ENCODE measurements at regions not wholly inside any gene's neighbourhood (a gene's known extent, or its start where the extent isn't known, plus 50 kb on each side); places are given as distances from the start of the nearest gene placed in this dataset.

- intact Hi-C loops (cut with micrococcal nuclease): no loop called here
- ATAC-seq: no peak
- POLR2A ChIA-PET: interaction anchor here (1.0 kb wide), 1 partner anchor 455 kb away, joined by 3 read pairs; no protein-coding TSS in a partner anchor
- TF ChIP-seq UBTF (IDR thresholded peaks at IDR 0.05; ENCODE audit: borderline replicate concordance in 1 of 2, low read depth in 2 of 2, low read length in 2 of 2) (no peak), ZNF444 (CRISPR knock-in tag; IDR thresholded peaks at IDR 0.05) (no peak), MAFF (IDR thresholded peaks at IDR 0.05; ENCODE audit: low read length) (no peak), STAT6 (CRISPR knock-in tag; IDR thresholded peaks at IDR 0.05) (no peak), TARDBP (IDR thresholded peaks at IDR 0.05) (no peak), ASH1L (IDR thresholded peaks at IDR 0.05; ENCODE audit: borderline replicate concordance, low read depth, partially characterized antibody) (no peak), SLC30A9 (CRISPR knock-in tag; IDR thresholded peaks at IDR 0.05) (no peak), PHF8 (IDR thresholded peaks at IDR 0.05; ENCODE audit: borderline replicate concordance, low read length) (no peak), ZNF217 (CRISPR knock-in tag; IDR thresholded peaks at IDR 0.05) (no peak)
These were observed 193.0 kb upstream of the RPS6KA3 start for GRCh38 chrX:20459410-20460350.

More at GRCh38 chrX:20459410-20460350, 193.0 kb upstream of the RPS6KA3 start:
- Histone ChIP-seq H3K9me3 (replicated peaks; ENCODE audit: control insufficient read depth, insufficient read depth, low read depth, low read length) (no peaks in the 10 kb centered on the region), H4K20me1 (replicated peaks; ENCODE audit: control insufficient read depth, insufficient read depth, low read length) (no peaks in the 10 kb centered on the region), H3K36me3 (ENCODE audit: control insufficient read depth, insufficient read depth, low read length) (no peaks in the 10 kb centered on the region), H3K9me1 (ENCODE audit: control insufficient read depth, insufficient read depth, low read length) (no peaks in the 10 kb centered on the region), H2AFZ (ENCODE audit: low read depth, low read length) (no peak overlapping the region), H3K27me3 (ENCODE audit: control insufficient read depth in 2 of 2, insufficient read depth in 2 of 2, low read length in 2 of 2) (no peaks in the 10 kb centered on the region), H3K4me2 (ENCODE audit: insufficient read depth, low read length) (no peak overlapping the region), H3K4me3 (no peak overlapping the region), H3K27ac (ENCODE audit: extremely low read depth, low read depth, low read length) (no peak overlapping the region), H3K79me2 (ENCODE audit: control insufficient read depth, insufficient read depth, low read length) (no peaks in the 10 kb centered on the region), H3K9ac (ENCODE audit: insufficient read depth in 1 of 2, low read depth in 2 of 2, low read length in 2 of 2) (no peak overlapping the region), H3K4me1 (replicated peaks in 1 of 2; ENCODE audit: control insufficient read depth in 2 of 2, insufficient read depth in 2 of 2, low read length in 2 of 2) (no peaks in the 10 kb centered on the region)
- BruUV-seq (replicated peaks): no TSS peak
- DNase-seq (ENCODE audit: extremely low read depth in 1 of 4, low spot score in 3 of 4): no peak
- no peak for FAIRE-seq
- in situ Hi-C loops (cut with MboI): no loop called here
- CTCF ChIA-PET (ENCODE audit: low intra/inter-chr PET ratio): no interaction called here
- 1% methylated on average over 6 of the region's 6 CpGs for WGBS (ENCODE audit: insufficient coverage, low coverage, missing lambda C conversion rate)

All from K562 (cell line).